CD14-positive monocyte (primary cell): ENCODE measurements at regions not wholly inside any gene's neighbourhood (a gene's known extent, or its start where the extent isn't known, plus 50 kb on each side); places are given as distances from the start of the nearest gene placed in this dataset.

Source experiments
- DNase-seq, 3 donors: peaks; one replicate each; pipeline ENCODE4 v3.0.0-alpha.2; 2011 to 2022
- H2AFZ ChIP-seq: 2 replicates; pipeline ENCODE4 v1.6.0; 2012; ENCODE audit warnings: mild to moderate bottlenecking, low read depth, low read length, inconsistent platforms; ENCODE audit not compliant: insufficient read depth, poor library complexity, severe bottlenecking
- H3K27ac ChIP-seq, 2 donors: 1 replicate in 1 of 2; 2 replicates in 1 of 2; pipeline ENCODE4 v1.5.1; 2012 to 2013; ENCODE audit warnings: low read length in 2 of 2, control low read depth in 1 of 2, inconsistent platforms in 1 of 2, low read depth in 1 of 2, mild to moderate bottlenecking in 1 of 2
- H3K27me3 ChIP-seq, 2 donors: one replicate each; pipeline versions ENCODE4 v1.6.0 to v1.6.1; 2011 to 2013; ENCODE audit warnings: low read length in 2 of 2; ENCODE audit not compliant: control insufficient read depth in 2 of 2, insufficient read depth in 2 of 2
- H3K36me3 ChIP-seq, 2 donors: replicated peaks in 1 of 2; 1 replicate in 1 of 2; 2 replicates in 1 of 2; pipeline versions ENCODE4 v1.5.1 to v1.6.1; 2012 to 2013; ENCODE audit warnings: low read length in 2 of 2, control low read depth in 1 of 2, inconsistent platforms in 1 of 2, mild to moderate bottlenecking in 1 of 2; ENCODE audit not compliant: insufficient read depth in 2 of 2, control insufficient read depth in 1 of 2
- H3K4me1 ChIP-seq, 2 donors: 1 replicate in 1 of 2; 2 replicates in 1 of 2; pipeline versions ENCODE4 v1.5.1 to v1.6.1; 2012 to 2013; ENCODE audit warnings: low read length in 2 of 2, control low read depth in 1 of 2, inconsistent platforms in 1 of 2, mild to moderate bottlenecking in 1 of 2, moderate library complexity in 1 of 2; ENCODE audit not compliant: insufficient read depth in 2 of 2, control insufficient read depth in 1 of 2
- H3K4me2 ChIP-seq: replicated peaks from 2 replicates; pipeline ENCODE3; 2012; ENCODE audit warnings: low read length, moderate library complexity, mild to moderate bottlenecking; ENCODE audit not compliant: poor library complexity, severe bottlenecking; ENCODE audit errors: extremely low read depth
- H3K4me3 ChIP-seq, 3 experiments: fragments of 200-600 bp in 1 of 3; sonication (generic) in 1 of 3; replicated peaks in 1 of 3; 1 replicate in 2 of 3; 2 replicates in 1 of 3; pipeline ENCODE4 v1.5.1; 2011 to 2013; ENCODE audit warnings: low read length in 3 of 3, mild to moderate bottlenecking in 3 of 3, control low read depth in 2 of 3, low read depth in 2 of 3, inconsistent platforms in 1 of 3, moderate library complexity in 1 of 3
- H3K79me2 ChIP-seq: 2 replicates; pipeline ENCODE4 v1.6.0; 2012; ENCODE audit warnings: mild to moderate bottlenecking, control low read depth, inconsistent platforms, low read length, moderate library complexity; ENCODE audit not compliant: insufficient read depth
- H3K9ac ChIP-seq: 2 replicates; pipeline ENCODE4 v1.6.0; 2017; ENCODE audit warnings: low read length, mild to moderate bottlenecking; ENCODE audit not compliant: insufficient read depth, poor library complexity, severe bottlenecking
- H3K9me3 ChIP-seq, 2 donors: replicated peaks in 1 of 2; 1 replicate in 1 of 2; 2 replicates in 1 of 2; pipeline versions ENCODE4 v1.5.1 to v1.6.1; 2012 to 2013; ENCODE audit warnings: low read length in 2 of 2, control low read depth in 1 of 2; ENCODE audit not compliant: control insufficient read depth in 1 of 2, insufficient read depth in 1 of 2
- H4K20me1 ChIP-seq: 2 replicates; pipeline ENCODE4 v1.6.0; 2012; ENCODE audit warnings: mild to moderate bottlenecking, low read length, control low read depth, moderate library complexity; ENCODE audit not compliant: insufficient read depth
- H3K27ac Mint-ChIP-seq, 7 donors: one replicate each; pipeline ENCODE4 v1.8.0; 2020; ENCODE audit warnings: mild to moderate bottlenecking in 7 of 7, mixed read lengths in 7 of 7, moderate library complexity in 6 of 7, inconsistent platforms in 2 of 7
- H3K27me3 Mint-ChIP-seq, 3 donors: one replicate each; pipeline ENCODE4 v1.8.0; 2021 to 2022; ENCODE audit warnings: low read depth in 3 of 3, mild to moderate bottlenecking in 3 of 3, mixed read lengths in 3 of 3, moderate library complexity in 3 of 3, inconsistent platforms in 1 of 3
- H3K36me3 Mint-ChIP-seq, 2 donors: one replicate each; pipeline ENCODE4 v1.8.0; 2020; ENCODE audit warnings: mixed read lengths in 2 of 2, inconsistent platforms in 1 of 2, mild to moderate bottlenecking in 1 of 2
- H3K4me1 Mint-ChIP-seq: one replicate; pipeline ENCODE4 v1.8.0; 2020; ENCODE audit warnings: mild to moderate bottlenecking, mixed read lengths
- H3K4me3 Mint-ChIP-seq, 2 donors: one replicate each; pipeline ENCODE4 v1.8.0; 2020; ENCODE audit warnings: mild to moderate bottlenecking in 2 of 2, mixed read lengths in 2 of 2, moderate library complexity in 1 of 2
- H3K9me3 Mint-ChIP-seq, 7 donors: one replicate each; pipeline ENCODE4 v1.8.0; 2020 to 2022; ENCODE audit warnings: mixed read lengths in 7 of 7, mild to moderate bottlenecking in 6 of 7, moderate library complexity in 6 of 7, inconsistent platforms in 2 of 7
- CTCF ChIP-seq: fragments of 200-600 bp; IDR thresholded peaks from one replicate; pipeline ENCODE4 v1.8.0; 2022; ENCODE audit warnings: antibody characterized with exemption, mild to moderate bottlenecking
- WGBS: methylation state at CpG from one replicate; pipeline ENCODE4 v1.1.5; 2013; ENCODE audit warnings: missing lambda C conversion rate; ENCODE audit not compliant: insufficient coverage; 5-methylcytosine and 5-hydroxymethylcytosine counted together
- intact Hi-C, 2 donors: fragments of 100-400 bp; cut with micrococcal nuclease; formaldehyde crosslinking; loops; one replicate each; pipeline versions ENCODE4 v1.15.0 to v1.15.1; 2023

GRCh38 chr10:7085147-7085912 is 325.5 kb downstream of the SFMBT2 start:
- Histone ChIP-seq H3K4me3 (no peak overlapping the region), H3K4me2 (peak overlapping the region; percentile 35), H3K79me2 (no peaks in the 10 kb centered on the region), H3K27ac (no peak overlapping the region), H4K20me1 (no peaks in the 10 kb centered on the region), H2AFZ (peak overlapping the region; percentile 27), H3K9ac (no peak overlapping the region), H3K9me3 (peaks cover 0 to 5% of the 10 kb centered on the region in 2 donors), H3K4me1 (peaks cover 39 to 50% of the 10 kb centered on the region in 2 donors), H3K27me3 (no peaks in the 10 kb centered on the region), H3K36me3 (no peaks in the 10 kb centered on the region)
- no peak for TF ChIP-seq CTCF
- DNase-seq: no peak
- peaks cover 0 to 1% (median 0%) of the 10 kb centered on the region in 3 donors for H3K27me3 Mint-ChIP-seq
- peaks cover 65% of the 10 kb centered on the region for H3K4me1 Mint-ChIP-seq
- H3K36me3 Mint-ChIP-seq: no peaks in the 10 kb centered on the region
- no peak overlapping the region for H3K4me3 Mint-ChIP-seq
- WGBS: 0% methylated on average over 1 of the region's 10 CpGs
- H3K27ac Mint-ChIP-seq: no peak overlapping the region
- intact Hi-C loops: no loop called here
- H3K9me3 Mint-ChIP-seq: peaks cover 0 to 14% (median 8%) of the 10 kb centered on the region in 7 donors

GRCh38 chr10:7084280-7085005 is 326.4 kb downstream of the SFMBT2 start:
- TF ChIP-seq CTCF: no peak
- Histone ChIP-seq H3K4me1 (peaks cover 39 to 50% of the 10 kb centered on the region in 2 donors), H2AFZ (peak overlapping the region; percentile 30), H3K36me3 (no peaks in the 10 kb centered on the region), H3K9ac (no peak overlapping the region), H3K9me3 (peaks cover 0 to 5% of the 10 kb centered on the region in 2 donors), H3K27me3 (no peaks in the 10 kb centered on the region), H4K20me1 (no peaks in the 10 kb centered on the region), H3K4me3 (peak overlapping the region in 1 of 3 experiments; percentile 1), H3K79me2 (no peaks in the 10 kb centered on the region), H3K4me2 (peak overlapping the region; percentile 35), H3K27ac (no peak overlapping the region)
- WGBS: no CpG with 5 or more reads among the region's 9 CpGs
- Mint-ChIP-seq H3K4me1 (peaks cover 63% of the 10 kb centered on the region), H3K36me3 (no peaks in the 10 kb centered on the region), H3K27ac (no peak overlapping the region), H3K4me3 (peak overlapping the region; percentile 45 to 68), H3K27me3 (peaks cover 0 to 1% (median 0%) of the 10 kb centered on the region in 3 donors), H3K9me3 (peaks cover 0 to 14% (median 8%) of the 10 kb centered on the region in 7 donors)
- intact Hi-C loops: no loop called here
- DNase-seq: peak in 1 of 3 donors; percentile 12
